DMS 273 (cell line): ENCODE measurements at regions not wholly inside any gene's neighbourhood (a gene's known extent, or its start where the extent isn't known, plus 50 kb on each side); places are given as distances from the start of the nearest gene placed in this dataset.
"Not testable (repeated sequence)": the region's sequence is repeated elsewhere in the genome, so short reads cannot be mapped to it uniquely, and the experiment has no call there.

Experiments used
- DNase-seq: peaks from one replicate; lab custom pipeline; 2025; ENCODE audit not compliant: unreplicated experiment; lab: John Stamatoyannopoulos, UW

DNA sequence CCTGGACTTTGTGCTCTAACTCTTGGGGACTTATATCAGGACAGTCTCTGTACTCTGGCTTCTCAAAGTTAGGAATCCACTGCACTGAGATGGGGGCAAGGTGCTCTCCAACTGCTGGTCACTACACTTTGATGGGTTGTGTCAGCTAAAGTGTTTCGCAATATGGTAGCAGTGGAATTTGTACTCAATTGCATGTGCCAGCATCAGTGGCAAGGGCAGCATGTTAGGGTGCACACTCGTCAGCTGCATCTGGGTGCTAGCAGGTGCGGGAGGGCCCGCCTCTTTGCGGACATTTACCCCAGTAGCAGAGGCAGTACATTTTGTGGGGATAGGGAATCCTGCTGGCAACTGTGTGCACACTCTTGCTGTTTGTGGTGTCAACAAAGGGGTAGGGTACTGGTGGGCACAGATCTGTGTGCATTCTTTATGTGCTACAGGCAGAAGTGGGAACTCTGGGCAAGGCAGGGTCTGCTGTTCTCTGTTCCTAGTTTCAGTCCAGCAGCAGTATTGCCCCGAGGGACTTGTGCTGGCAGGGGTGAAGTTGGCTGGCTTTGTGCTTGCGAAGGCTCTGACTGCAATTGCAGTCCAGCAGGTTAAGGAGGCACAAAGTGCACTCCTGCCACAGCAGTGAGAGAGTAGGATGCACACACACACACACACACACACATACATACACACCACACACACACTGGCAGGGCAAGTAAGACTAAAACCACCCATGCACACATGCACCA lies 924.8 kb upstream of the CDH9 start:
- DNase-seq: no peak

- no peak for DNase-seq
Observed at GRCh38 chr5:27962198-27962597, 923.8 kb upstream of the CDH9 start.

- DNase-seq: peak; percentile 14
Observed at GRCh38 chr5:27947088-27947487, 908.7 kb upstream of the CDH9 start.

- no peak for DNase-seq
Observed at GRCh38 chr5:27944471-27944870, 906.1 kb upstream of the CDH9 start.

- DNase-seq: no peak
Observed at GRCh38 chr5:27938989-27939388, 900.6 kb upstream of the CDH9 start.

- DNase-seq: no peak
Observed at GRCh38 chr5:27928060-27928459, 889.7 kb upstream of the CDH9 start.

- no peak for DNase-seq
Observed at GRCh38 chr5:27911216-27911615, 872.8 kb upstream of the CDH9 start.

GRCh38 chr5:27908341-27908740 lies 870.0 kb upstream of the CDH9 start:
- DNase-seq: no peak

GRCh38 chr5:27906931-27907601 lies 868.7 kb upstream of the CDH9 start:
- DNase-seq: no peak

DNA sequence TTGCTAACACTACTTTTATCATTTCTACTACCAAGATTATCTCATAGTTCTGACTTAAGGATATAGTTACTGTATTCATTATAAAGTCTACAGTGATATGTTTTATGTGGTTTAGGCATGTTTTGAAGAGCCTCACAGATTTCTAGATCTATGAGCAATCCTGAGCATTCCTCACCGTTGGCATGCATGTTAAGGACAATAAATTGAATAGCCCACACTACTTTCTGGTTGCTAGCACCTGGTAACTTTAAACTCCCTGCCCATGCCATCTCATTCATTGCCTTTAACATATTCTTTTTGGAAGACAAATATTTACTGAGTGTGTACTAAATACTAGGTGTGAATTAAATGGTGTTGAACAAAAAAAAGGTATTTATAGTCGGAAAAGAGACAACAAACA lies 868.1 kb upstream of the CDH9 start:
- DNase-seq: no peak

GRCh38 chr5:27900761-27901160 lies 862.4 kb upstream of the CDH9 start:
- DNase-seq: no peak

DNA sequence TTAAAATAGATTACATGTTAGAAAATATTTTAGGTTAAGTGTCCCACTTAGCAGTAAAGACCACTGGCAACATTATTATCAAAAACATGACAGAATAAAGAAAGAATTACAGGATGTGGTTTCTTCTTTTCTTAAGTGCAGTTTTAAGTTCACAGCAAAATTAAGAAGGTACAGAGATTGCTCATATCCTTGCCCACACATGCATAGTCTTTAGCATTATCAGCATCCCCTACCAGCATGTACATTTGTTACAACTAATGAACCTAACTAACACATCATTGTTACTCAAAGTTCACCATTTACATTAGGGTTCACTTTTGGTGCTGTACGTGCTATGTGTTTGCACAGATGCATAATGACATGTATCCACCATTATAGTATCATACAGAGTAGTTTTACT lies 837.7 kb upstream of the CDH9 start:
- DNase-seq: no peak

DNA sequence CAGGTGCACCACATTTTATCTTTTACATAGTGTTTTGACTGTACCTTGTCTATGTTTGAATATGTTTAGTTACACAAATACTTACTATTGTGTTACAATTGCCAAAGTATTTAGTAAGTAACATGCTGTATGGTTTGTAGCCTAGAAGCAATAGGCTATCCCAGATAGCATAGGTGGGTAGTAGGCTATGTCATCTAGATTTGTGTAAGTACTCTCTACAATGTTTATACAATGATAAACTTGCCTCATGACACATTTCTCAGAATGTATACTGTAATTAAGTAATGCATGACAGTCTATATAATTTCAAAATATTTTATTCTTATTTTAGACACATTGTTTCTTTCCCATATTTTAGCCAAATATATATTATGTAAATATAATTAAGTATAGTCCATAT lies 836.8 kb upstream of the CDH9 start:
- no peak for DNase-seq

GRCh38 chr5:27868292-27868691 lies 829.9 kb upstream of the CDH9 start:
- DNase-seq: no peak

- no peak for DNase-seq
Observed at GRCh38 chr5:27855491-27855890, 817.1 kb upstream of the CDH9 start.

GRCh38 chr5:27854243-27854852 lies 816.0 kb upstream of the CDH9 start:
- no peak for DNase-seq

GRCh38 chr5:27845248-27845647 lies 806.9 kb upstream of the CDH9 start:
- DNase-seq: no peak

DNA sequence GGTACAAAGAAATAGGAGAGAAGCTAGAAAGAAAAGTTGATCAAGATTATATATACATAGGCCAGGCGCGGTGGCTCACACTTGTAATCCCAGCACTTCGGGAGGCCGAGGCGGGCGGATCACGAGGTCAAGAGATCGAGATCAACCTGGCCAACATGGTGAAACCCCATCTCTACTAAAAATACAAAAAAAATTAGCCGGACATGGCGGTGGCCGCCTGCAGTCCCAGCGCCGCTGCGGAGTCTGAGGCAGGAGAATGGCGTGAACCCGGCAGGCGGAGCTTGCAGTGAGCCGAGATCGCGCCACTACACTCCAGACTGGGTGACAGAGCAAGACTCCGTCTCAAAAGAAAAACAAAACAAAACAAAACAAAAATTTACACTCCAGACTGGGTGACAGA lies 798.3 kb upstream of the CDH9 start:
- not testable (repeated sequence) for DNase-seq

DNA sequence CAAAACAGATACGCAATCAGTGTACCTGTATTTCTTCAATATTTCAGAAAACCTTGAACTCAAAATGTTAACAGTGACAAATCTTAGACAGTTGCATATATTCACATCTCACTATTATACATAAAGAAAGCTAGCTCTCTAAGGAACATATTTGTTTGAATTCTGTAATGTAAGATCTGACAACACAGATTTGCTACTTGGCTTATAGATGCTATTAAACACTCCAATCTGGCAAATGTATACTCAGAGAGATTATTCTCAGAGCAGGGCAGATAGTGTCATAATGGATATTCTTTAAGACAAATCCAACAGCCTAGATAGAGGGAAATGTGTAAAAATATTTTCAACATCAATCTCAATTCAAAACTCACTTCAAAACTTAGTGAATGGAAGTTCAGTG lies 794.5 kb upstream of the CDH9 start:
- DNase-seq: no peak

DNA sequence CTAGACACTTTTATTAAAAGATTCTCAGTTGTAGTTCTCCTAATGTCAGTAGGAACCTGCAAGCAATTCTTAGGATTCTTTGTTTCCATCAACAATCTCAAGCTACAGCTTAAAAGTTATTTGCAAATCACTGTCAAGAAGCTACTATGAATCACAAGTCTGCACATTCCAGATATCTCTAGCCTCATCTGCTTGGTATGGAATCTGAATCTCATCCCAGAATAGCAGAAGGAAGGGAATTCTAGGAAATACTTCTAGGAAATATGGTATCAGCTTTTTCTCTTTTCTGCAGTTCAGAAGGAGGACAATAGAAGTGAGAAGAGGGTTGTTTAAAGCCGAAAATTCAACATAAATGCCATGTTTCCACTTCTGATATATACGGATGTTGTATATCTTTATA lies 792.2 kb upstream of the CDH9 start:
- DNase-seq: no peak

GRCh38 chr5:27821681-27822080 lies 783.3 kb upstream of the CDH9 start:
- no peak for DNase-seq

- DNase-seq: no peak
Observed at GRCh38 chr5:27818888-27819287, 780.5 kb upstream of the CDH9 start.
